HEK293T (cell line): ENCODE measurements at regions not wholly inside any gene's neighbourhood (a gene's known extent, or its start where the extent isn't known, plus 50 kb on each side); places are given as distances from the start of the nearest gene placed in this dataset.

ENCODE experiments used
- ARNT ChIP-seq: fragments of 450-650 bp; IDR thresholded peaks from 2 replicates; pipeline ENCODE4 v1.6.1; 2017; ENCODE audit warnings: mild to moderate bottlenecking
- BHLHE40 ChIP-seq: fragments of 450-650 bp; IDR thresholded peaks from 2 replicates; pipeline ENCODE4 v1.6.1; 2016; ENCODE audit warnings: mild to moderate bottlenecking, moderate library complexity, borderline replicate concordance
- FOXA1 ChIP-seq: fragments of 450-650 bp; IDR thresholded peaks from 2 replicates; pipeline ENCODE4 v1.6.1; 2016; ENCODE audit warnings: mild to moderate bottlenecking
- FOXK2 ChIP-seq: fragments of 450-650 bp; IDR thresholded peaks from 2 replicates; pipeline ENCODE4 v1.6.1; 2016; ENCODE audit warnings: mild to moderate bottlenecking
- FOXM1 ChIP-seq: fragments of 450-650 bp; IDR thresholded peaks from 2 replicates; pipeline ENCODE4 v1.6.1; 2017; ENCODE audit warnings: mild to moderate bottlenecking, borderline replicate concordance
- HDGF ChIP-seq: fragments of 450-650 bp; IDR thresholded peaks from 2 replicates; pipeline ENCODE4 v1.6.1; 2017; ENCODE audit warnings: antibody characterized with exemption, borderline replicate concordance
- L3MBTL2 ChIP-seq: fragments of 450-650 bp; conservative IDR thresholded peaks from 2 replicates; pipeline ENCODE4 v1.6.1; 2016; ENCODE audit warnings: mild to moderate bottlenecking
- LEF1 ChIP-seq: fragments of 450-650 bp; IDR thresholded peaks from 2 replicates; pipeline ENCODE4 v1.6.1; 2017; ENCODE audit warnings: mild to moderate bottlenecking, borderline replicate concordance
- NFRKB ChIP-seq: fragments of 450-650 bp; IDR thresholded peaks from 2 replicates; pipeline ENCODE4 v1.6.1; 2016; ENCODE audit warnings: mild to moderate bottlenecking, moderate library complexity
- SP1 ChIP-seq: fragments of 450-650 bp; IDR thresholded peaks from 2 replicates; pipeline ENCODE4 v1.6.1; 2017
- SUZ12 ChIP-seq: fragments of 450-650 bp; IDR thresholded peaks from 2 replicates; pipeline ENCODE4 v1.6.1; 2016; ENCODE audit warnings: mild to moderate bottlenecking
- TARDBP ChIP-seq: fragments of 450-650 bp; IDR thresholded peaks from 2 replicates; pipeline ENCODE4 v1.6.1; 2016
- ZNF384 ChIP-seq: fragments of 450-650 bp; IDR thresholded peaks from 2 replicates; pipeline ENCODE4 v1.6.1; 2016
- TF ChIP-seq, protein P1 (sequence below): fragments of 450-650 bp; IDR thresholded peaks from 2 replicates; pipeline ENCODE4 v1.6.1; 2016

DNA sequence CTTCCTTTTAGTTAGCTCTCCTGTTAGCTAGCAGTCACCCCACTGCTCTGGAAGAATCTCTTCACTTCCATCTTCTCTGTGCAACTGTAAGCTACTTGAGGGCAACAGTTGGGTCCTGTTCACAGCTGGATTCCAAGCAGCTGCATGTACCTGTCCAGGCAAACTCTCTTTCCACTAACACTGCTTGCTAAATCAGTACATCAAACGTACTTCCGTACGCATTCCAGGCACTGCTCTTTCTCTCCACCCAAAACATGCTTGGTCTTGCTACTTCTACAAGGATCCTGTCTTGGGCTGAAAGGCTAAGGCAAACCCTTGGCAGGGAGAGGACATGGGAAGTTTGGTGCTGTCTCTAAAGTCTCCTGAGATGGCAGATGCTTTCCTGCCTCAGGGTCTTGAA, 139.2 kb upstream of the CACNA1E start:
- no peak for TF ChIP-seq TARDBP
- no peak for TF ChIP-seq FOXA1
- TF ChIP-seq BHLHE40, result no peak
- no peak for TF ChIP-seq ARNT
- TF ChIP-seq, protein P1, sequence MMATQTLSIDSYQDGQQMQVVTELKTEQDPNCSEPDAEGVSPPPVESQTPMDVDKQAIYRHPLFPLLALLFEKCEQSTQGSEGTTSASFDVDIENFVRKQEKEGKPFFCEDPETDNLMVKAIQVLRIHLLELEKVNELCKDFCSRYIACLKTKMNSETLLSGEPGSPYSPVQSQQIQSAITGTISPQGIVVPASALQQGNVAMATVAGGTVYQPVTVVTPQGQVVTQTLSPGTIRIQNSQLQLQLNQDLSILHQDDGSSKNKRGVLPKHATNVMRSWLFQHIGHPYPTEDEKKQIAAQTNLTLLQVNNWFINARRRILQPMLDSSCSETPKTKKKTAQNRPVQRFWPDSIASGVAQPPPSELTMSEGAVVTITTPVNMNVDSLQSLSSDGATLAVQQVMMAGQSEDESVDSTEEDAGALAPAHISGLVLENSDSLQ, result no peak
- TF ChIP-seq FOXM1, result no peak
- TF ChIP-seq FOXK2, result no peak
- TF ChIP-seq HDGF, result no peak
- TF ChIP-seq NFRKB, result no peak
- no peak for TF ChIP-seq SP1
- no peak for TF ChIP-seq LEF1
- TF ChIP-seq ZNF384, result no peak
- TF ChIP-seq SUZ12, result no peak
- no peak for TF ChIP-seq L3MBTL2
